IMR-90 (cell line): ENCODE measurements at regions not wholly inside any gene's neighbourhood (a gene's known extent, or its start where the extent isn't known, plus 50 kb on each side); places are given as distances from the start of the nearest gene placed in this dataset.

ENCODE experiments used
- ATAC-seq: fragments of 200-7000 bp; cut with Tn5 transposase; 2 replicates; pipeline ENCODE4 v1.9.1; 2020; ENCODE audit warnings: low read depth, mild to moderate bottlenecking, moderate library complexity
- BruUV-seq: library from RNA; stranded (reverse); fragments of 400-500 nt; replicated peaks from 2 replicates; lab custom pipeline; 2021; lab: Mats Ljungman, UMichigan
- CTCF ChIA-PET: fragments of 300-600 bp; formaldehyde crosslinking; extraction: SDS; loops from one replicate; lab custom pipeline; 2021; ENCODE audit warnings: antibody characterized with exemption; lab: Yijun Ruan, JAX
- POLR2A ChIA-PET: fragments of 300-600 bp; sonication (Branson Sonifier 250); formaldehyde crosslinking; loops from one replicate; lab custom pipeline; 2022; ENCODE audit warnings: antibody characterized with exemption; ENCODE audit not compliant: unreplicated experiment; lab: Charles Lee
- DNase-seq: peaks from one replicate; pipeline ENCODE4 v3.0.0; 2013
- H2AFZ ChIP-seq: replicated peaks from 2 replicates; pipeline ENCODE3; 2013; ENCODE audit warnings: low read length, mild to moderate bottlenecking; ENCODE audit not compliant: poor library complexity
- H2AK5ac ChIP-seq: 2 replicates; pipeline ENCODE4 v1.6.1; 2013; ENCODE audit warnings: low read depth, low read length, inconsistent platforms
- H2AK9ac ChIP-seq: replicated peaks from 2 replicates; pipeline ENCODE3; 2013; ENCODE audit warnings: mild to moderate bottlenecking, low read depth, low read length, moderate library complexity; ENCODE audit not compliant: poor library complexity
- H2BK120ac ChIP-seq: 2 replicates; pipeline ENCODE4 v1.6.1; 2013; ENCODE audit warnings: low read depth, low read length, inconsistent platforms
- H2BK15ac ChIP-seq: 3 replicates; pipeline ENCODE4 v1.6.1; 2013; ENCODE audit warnings: low read depth, low read length, inconsistent platforms
- H2BK20ac ChIP-seq: 2 replicates; pipeline ENCODE4 v1.6.1; 2013; ENCODE audit warnings: low read depth, mild to moderate bottlenecking, inconsistent platforms, low read length, moderate library complexity
- H2BK5ac ChIP-seq: 2 replicates; pipeline ENCODE4 v1.6.1; 2013; ENCODE audit warnings: mild to moderate bottlenecking, low read depth, low read length, inconsistent platforms; ENCODE audit not compliant: poor library complexity, severe bottlenecking
- H3K14ac ChIP-seq: replicated peaks from 2 replicates; pipeline ENCODE4 v1.6.1; 2013; ENCODE audit warnings: low read depth, low read length, inconsistent platforms
- H3K18ac ChIP-seq: 2 replicates; pipeline ENCODE4 v1.6.1; 2013; ENCODE audit warnings: low read depth, low read length, control low read depth
- H3K23ac ChIP-seq: 2 replicates; pipeline ENCODE4 v1.6.1; 2013; ENCODE audit warnings: low read depth, low read length, inconsistent platforms
- H3K27ac ChIP-seq: 2 replicates; pipeline ENCODE4 v1.5.1; 2013; ENCODE audit warnings: mild to moderate bottlenecking, control low read depth, low read length; ENCODE audit not compliant: insufficient read depth
- H3K27me3 ChIP-seq: 2 replicates; pipeline ENCODE4 v1.6.1; 2013; ENCODE audit warnings: low read length; ENCODE audit not compliant: control insufficient read depth, insufficient read depth
- H3K36me3 ChIP-seq: 2 replicates; pipeline ENCODE4 v1.6.1; 2013; ENCODE audit warnings: low read length, mixed read lengths; ENCODE audit not compliant: control insufficient read depth, insufficient read depth
- H3K4ac ChIP-seq: 2 replicates; pipeline ENCODE4 v1.6.1; 2013; ENCODE audit warnings: low read depth, low read length, inconsistent platforms
- H3K4me1 ChIP-seq: 2 replicates; pipeline ENCODE4 v1.6.1; 2013; ENCODE audit warnings: low read length, mixed read lengths; ENCODE audit not compliant: control insufficient read depth, insufficient read depth
- H3K4me2 ChIP-seq: 2 replicates; pipeline ENCODE4 v1.6.1; 2013; ENCODE audit warnings: low read depth, mild to moderate bottlenecking, control low read depth, low read length, moderate library complexity
- H3K4me3 ChIP-seq: 2 replicates; pipeline ENCODE4 v1.5.1; 2013; ENCODE audit warnings: low read depth, mild to moderate bottlenecking, control low read depth, low read length, moderate library complexity; ENCODE audit not compliant: insufficient read depth
- H3K56ac ChIP-seq: 2 replicates; pipeline ENCODE4 v1.6.1; 2013; ENCODE audit warnings: low read length, inconsistent platforms; ENCODE audit not compliant: insufficient read depth; ENCODE audit errors: extremely low read depth
- H3K79me1 ChIP-seq, 2 experiments: 2 replicates each; pipeline ENCODE4 v1.6.1; 2013; ENCODE audit warnings: low read length in 2 of 2, inconsistent platforms in 1 of 2, low read depth in 1 of 2
- H3K9ac ChIP-seq: 2 replicates; pipeline ENCODE4 v1.6.1; 2013; ENCODE audit warnings: low read depth, low read length, control low read depth
- H3K9me1 ChIP-seq: 2 replicates; pipeline ENCODE4 v1.6.1; 2013; ENCODE audit warnings: low read length, inconsistent platforms; ENCODE audit not compliant: insufficient read depth
- H3K9me3 ChIP-seq: 2 replicates; pipeline ENCODE4 v1.6.1; 2013; ENCODE audit warnings: low read length; ENCODE audit not compliant: control insufficient read depth, insufficient read depth
- H4K20me1 ChIP-seq: 2 replicates; pipeline ENCODE4 v1.6.1; 2013; ENCODE audit warnings: low read length, inconsistent platforms; ENCODE audit not compliant: insufficient read depth
- H4K5ac ChIP-seq: 2 replicates; pipeline ENCODE4 v1.6.1; 2013; ENCODE audit warnings: mild to moderate bottlenecking, low read depth, low read length, control low read depth
- H4K8ac ChIP-seq, 2 experiments: 2 replicates each; pipeline ENCODE4 v1.6.1; 2013; ENCODE audit warnings: low read depth in 2 of 2, low read length in 2 of 2, control low read depth in 1 of 2, inconsistent platforms in 1 of 2
- H4K91ac ChIP-seq: 2 replicates; pipeline ENCODE4 v1.6.1; 2013; ENCODE audit warnings: low read depth, low read length, inconsistent platforms; ENCODE audit not compliant: insufficient read depth
- BHLHE40 ChIP-seq: fragments of 150-350 bp; IDR thresholded peaks from 2 replicates; pipeline ENCODE4 v1.6.1; 2016; ENCODE audit warnings: mild to moderate bottlenecking, low read depth, low read length
- CHD1 ChIP-seq: IDR thresholded peaks from 2 replicates; pipeline ENCODE4 v1.6.1; 2012; ENCODE audit warnings: low read depth, low read length, improper control_type of control experiment
- FOS ChIP-seq: fragments of 150-350 bp; IDR thresholded peaks from 2 replicates; pipeline ENCODE4 v1.6.1; 2016; ENCODE audit warnings: low read depth, low read length
- MAFK ChIP-seq: IDR thresholded peaks from 2 replicates; pipeline ENCODE4 v1.6.1; 2012; ENCODE audit warnings: low read depth, low read length, improper control_type of control experiment
- MAZ ChIP-seq: IDR thresholded peaks from 2 replicates; pipeline ENCODE4 v1.6.1; 2012; ENCODE audit warnings: low read depth, mild to moderate bottlenecking, low read length, improper control_type of control experiment, moderate library complexity, borderline replicate concordance
- NFE2L2 ChIP-seq: fragments of 150-350 bp; IDR thresholded peaks from 2 replicates; pipeline ENCODE4 v1.6.1; 2016; ENCODE audit warnings: low read depth, mild to moderate bottlenecking, low read length
- POLR2A ChIP-seq: IDR thresholded peaks from 2 replicates; pipeline ENCODE4 v1.6.1; 2012; ENCODE audit warnings: mild to moderate bottlenecking, low read depth, low read length
- RAD21 ChIP-seq: IDR thresholded peaks from 2 replicates; pipeline ENCODE4 v1.6.1; 2012; ENCODE audit warnings: low read length, improper control_type of control experiment
- RCOR1 ChIP-seq: IDR thresholded peaks from 2 replicates; pipeline ENCODE4 v1.6.1; 2012; ENCODE audit warnings: mild to moderate bottlenecking, low read length, improper control_type of control experiment; ENCODE audit not compliant: insufficient replicate concordance
- RFX5 ChIP-seq: IDR thresholded peaks from 2 replicates; pipeline ENCODE4 v1.8.0; 2012; ENCODE audit warnings: low read depth, mild to moderate bottlenecking, low read length, moderate library complexity
- SMC3 ChIP-seq: fragments of 150-350 bp; IDR thresholded peaks from 2 replicates; pipeline ENCODE4 v1.6.1; 2016; ENCODE audit warnings: low read depth, mild to moderate bottlenecking, antibody characterized with exemption, low read length, moderate library complexity
- WGBS, 2 experiments: methylation state at CpG; one replicate each; pipeline versions ENCODE4 v1.1.5 to v1.1.7; 2013; ENCODE audit warnings: missing lambda C conversion rate in 2 of 2; ENCODE audit not compliant: insufficient read length in 1 of 2; ENCODE audit errors: extremely low coverage in 2 of 2; 5-methylcytosine and 5-hydroxymethylcytosine counted together
- dilution Hi-C: fragments of 300-500 bp; cut with HindIII; formaldehyde crosslinking; loops from one replicate; pipeline ENCODE4 v1.14.3; 2018; ENCODE audit warnings: low sequenced_read_pairs; ENCODE audit not compliant: unreplicated experiment
- in situ Hi-C: fragments of 300-500 bp; cut with MboI; formaldehyde crosslinking; loops from 3 replicates; pipeline ENCODE4 v1.14.3; 2019; ENCODE audit warnings: low sequenced_read_pairs, inconsistent platforms, mixed read lengths
- intact Hi-C: fragments of 100-400 bp; cut with micrococcal nuclease; formaldehyde crosslinking; loops from 2 replicates; pipeline ENCODE4 v1.10.0; 2022
- TF ChIP-seq, protein P1 (sequence below): conservative IDR thresholded peaks from 2 replicates; pipeline ENCODE4 v1.5.1; 2012; ENCODE audit warnings: mild to moderate bottlenecking, low read depth, low read length, improper control_type of control experiment
- TF ChIP-seq, protein P2 (sequence below): fragments of 150-350 bp; IDR thresholded peaks from 2 replicates; pipeline ENCODE4 v1.6.1; 2017; ENCODE audit warnings: mild to moderate bottlenecking, antibody characterized with exemption, low read length, low read depth

DNA sequence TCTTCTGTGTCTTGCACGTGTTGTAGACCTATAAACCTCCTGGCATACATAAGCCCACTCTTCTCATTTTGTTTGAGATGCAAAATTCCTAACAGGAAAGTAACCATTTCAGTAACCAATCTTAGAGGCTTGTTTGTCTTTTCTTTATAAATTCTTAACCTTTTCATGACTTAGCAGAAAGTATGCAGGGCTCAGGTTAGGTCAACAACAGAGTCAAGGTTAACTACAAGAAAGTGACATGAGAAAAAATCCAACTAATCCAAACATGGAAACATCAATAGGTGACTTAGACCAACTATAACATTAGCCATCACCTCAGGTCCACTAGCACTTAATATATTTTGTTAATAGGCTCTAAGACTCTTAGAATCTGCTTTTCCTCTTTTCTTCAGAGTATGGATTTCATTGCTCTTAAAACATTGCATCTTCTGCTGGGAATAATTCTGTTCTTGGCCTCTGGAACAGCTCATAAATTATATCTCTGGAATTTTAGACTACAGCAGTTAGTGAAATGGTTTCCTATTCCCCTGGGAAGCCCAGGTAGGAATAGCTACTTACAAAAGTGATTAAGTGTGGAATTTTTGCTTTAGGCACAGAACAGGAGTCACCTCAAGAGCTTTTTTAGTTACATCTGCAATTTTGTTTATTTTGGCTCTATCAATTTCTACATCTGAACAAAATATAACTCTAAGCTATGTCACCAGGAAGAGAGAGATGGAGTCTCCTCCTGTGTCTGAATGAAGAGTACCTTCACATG lies 155.3 kb upstream of the ANKRD55 start:
- Histone ChIP-seq H3K4me2 (no peak overlapping the region), H3K56ac (no peak overlapping the region), H3K27ac (no peak overlapping the region), H4K91ac (no peak overlapping the region), H3K36me3 (no peaks in the 10 kb centered on the region), H4K8ac (no peak overlapping the region), H2BK120ac (no peak overlapping the region), H3K4me3 (no peak overlapping the region), H3K14ac (no peak overlapping the region), H3K9ac (no peak overlapping the region), H2AFZ (no peak overlapping the region), H2AK9ac (no peak overlapping the region), H4K5ac (no peak overlapping the region), H3K9me1 (no peaks in the 10 kb centered on the region), H3K79me1 (no peaks in the 10 kb centered on the region), H2AK5ac (no peak overlapping the region; the same call in 1 of the 2 replicates), H2BK15ac (no peak overlapping the region), H3K18ac (no peak overlapping the region; the same call in 1 of the 2 replicates), H2BK20ac (no peak overlapping the region), H3K4ac (no peak overlapping the region), H3K9me3 (no peaks in the 10 kb centered on the region), H2BK5ac (no peak overlapping the region), H4K20me1 (no peaks in the 10 kb centered on the region), H3K23ac (no peak overlapping the region), H3K4me1 (no peaks in the 10 kb centered on the region), H3K27me3 (no peaks in the 10 kb centered on the region)
- BruUV-seq, result no TSS peak
- 100% methylated on average over 1 of the region's 1 CpG; no CpG with 5 or more reads in 1 of the 2 experiments for WGBS, 2 experiments
- ChIA-PET POLR2A (no interaction called here), CTCF (interaction anchor here (0.6 kb wide), 1 partner anchor 34 kb away, joined by 6 read pairs; no protein-coding TSS in a partner anchor)
- in situ Hi-C loops (no loop called here), dilution Hi-C loops (no loop called here), intact Hi-C loops (no loop called here)
- no peak for ATAC-seq
- DNase-seq, result no peak
- TF ChIP-seq, protein P1, sequence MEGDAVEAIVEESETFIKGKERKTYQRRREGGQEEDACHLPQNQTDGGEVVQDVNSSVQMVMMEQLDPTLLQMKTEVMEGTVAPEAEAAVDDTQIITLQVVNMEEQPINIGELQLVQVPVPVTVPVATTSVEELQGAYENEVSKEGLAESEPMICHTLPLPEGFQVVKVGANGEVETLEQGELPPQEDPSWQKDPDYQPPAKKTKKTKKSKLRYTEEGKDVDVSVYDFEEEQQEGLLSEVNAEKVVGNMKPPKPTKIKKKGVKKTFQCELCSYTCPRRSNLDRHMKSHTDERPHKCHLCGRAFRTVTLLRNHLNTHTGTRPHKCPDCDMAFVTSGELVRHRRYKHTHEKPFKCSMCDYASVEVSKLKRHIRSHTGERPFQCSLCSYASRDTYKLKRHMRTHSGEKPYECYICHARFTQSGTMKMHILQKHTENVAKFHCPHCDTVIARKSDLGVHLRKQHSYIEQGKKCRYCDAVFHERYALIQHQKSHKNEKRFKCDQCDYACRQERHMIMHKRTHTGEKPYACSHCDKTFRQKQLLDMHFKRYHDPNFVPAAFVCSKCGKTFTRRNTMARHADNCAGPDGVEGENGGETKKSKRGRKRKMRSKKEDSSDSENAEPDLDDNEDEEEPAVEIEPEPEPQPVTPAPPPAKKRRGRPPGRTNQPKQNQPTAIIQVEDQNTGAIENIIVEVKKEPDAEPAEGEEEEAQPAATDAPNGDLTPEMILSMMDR, result no peak
- no peak for TF ChIP-seq CHD1
- TF ChIP-seq MAFK, result no peak
- no peak for TF ChIP-seq SMC3
- TF ChIP-seq RAD21, result no peak
- no peak for TF ChIP-seq RFX5
- TF ChIP-seq NFE2L2, result no peak
- TF ChIP-seq POLR2A, result no peak
- TF ChIP-seq RCOR1, result no peak
- TF ChIP-seq FOS, result no peak
- TF ChIP-seq, protein P2, sequence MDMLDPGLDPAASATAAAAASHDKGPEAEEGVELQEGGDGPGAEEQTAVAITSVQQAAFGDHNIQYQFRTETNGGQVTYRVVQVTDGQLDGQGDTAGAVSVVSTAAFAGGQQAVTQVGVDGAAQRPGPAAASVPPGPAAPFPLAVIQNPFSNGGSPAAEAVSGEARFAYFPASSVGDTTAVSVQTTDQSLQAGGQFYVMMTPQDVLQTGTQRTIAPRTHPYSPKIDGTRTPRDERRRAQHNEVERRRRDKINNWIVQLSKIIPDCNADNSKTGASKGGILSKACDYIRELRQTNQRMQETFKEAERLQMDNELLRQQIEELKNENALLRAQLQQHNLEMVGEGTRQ, result no peak
- no peak for TF ChIP-seq BHLHE40
- no peak for TF ChIP-seq MAZ
